Mesenchymal stem cell (in vitro differentiated cells and primary cell): ENCODE measurements at regions not wholly inside any gene's neighbourhood (a gene's known extent, or its start where the extent isn't known, plus 50 kb on each side); places are given as distances from the start of the nearest gene placed in this dataset.

Source experiments
- DNase-seq: peaks from one replicate; pipeline ENCODE4 v3.0.0-alpha.2; 2013
- H2AFZ ChIP-seq: one replicate; pipeline ENCODE4 v1.6.1; 2013; ENCODE audit warnings: low read depth, mild to moderate bottlenecking, control low read depth, inconsistent platforms, low read length, moderate library complexity
- H2AK5ac ChIP-seq: 2 replicates; pipeline ENCODE4 v1.6.1; 2013; ENCODE audit warnings: low read length, moderate library complexity, mild to moderate bottlenecking, inconsistent platforms; ENCODE audit not compliant: severe bottlenecking
- H2BK120ac ChIP-seq: one replicate; pipeline ENCODE4 v1.6.1; 2013; ENCODE audit warnings: low read depth, mild to moderate bottlenecking, inconsistent platforms, low read length, moderate library complexity
- H2BK12ac ChIP-seq, 2 experiments: one replicate each; pipeline ENCODE4 v1.6.1; 2013; ENCODE audit warnings: inconsistent platforms in 2 of 2, low read length in 2 of 2, mild to moderate bottlenecking in 2 of 2, moderate library complexity in 2 of 2, control low read depth in 1 of 2
- H2BK15ac ChIP-seq: one replicate; pipeline ENCODE4 v1.6.1; 2013; ENCODE audit warnings: mild to moderate bottlenecking, low read depth, inconsistent platforms; ENCODE audit not compliant: poor library complexity, severe bottlenecking
- H2BK5ac ChIP-seq: 2 replicates; pipeline ENCODE4 v1.6.1; 2013; ENCODE audit warnings: low read depth, mild to moderate bottlenecking, low read length, control low read depth, inconsistent platforms; ENCODE audit not compliant: poor library complexity, severe bottlenecking
- H3K14ac ChIP-seq, 2 experiments: one replicate each; pipeline ENCODE4 v1.6.1; 2013; ENCODE audit warnings: inconsistent platforms in 2 of 2, low read length in 2 of 2, control low read depth in 1 of 2, mild to moderate bottlenecking in 1 of 2, moderate library complexity in 1 of 2
- H3K18ac ChIP-seq, 2 experiments: one replicate each; pipeline ENCODE4 v1.6.1; 2013; ENCODE audit warnings: inconsistent platforms in 2 of 2, low read length in 2 of 2, control low read depth in 1 of 2, low read depth in 1 of 2, mild to moderate bottlenecking in 1 of 2
- H3K23ac ChIP-seq, 2 experiments: one replicate each; pipeline ENCODE4 v1.6.1; 2013; ENCODE audit warnings: inconsistent platforms in 2 of 2, low read length in 2 of 2, mild to moderate bottlenecking in 2 of 2, moderate library complexity in 2 of 2, control low read depth in 1 of 2
- H3K27ac ChIP-seq: 2 replicates; pipeline ENCODE4 v1.5.1; 2013; ENCODE audit warnings: mild to moderate bottlenecking, moderate library complexity, low read length, control low read depth, inconsistent platforms; ENCODE audit not compliant: poor library complexity, severe bottlenecking
- H3K27me3 ChIP-seq, 2 experiments: 2 replicates each; pipeline versions ENCODE4 v1.6.1 to v1.7.0; 2013; ENCODE audit warnings: low read length in 2 of 2, mild to moderate bottlenecking in 2 of 2, moderate library complexity in 2 of 2, control low read depth in 1 of 2, inconsistent platforms in 1 of 2; ENCODE audit not compliant: control insufficient read depth in 1 of 2, insufficient read depth in 1 of 2
- H3K36me3 ChIP-seq, 2 experiments: 2 replicates each; pipeline versions ENCODE4 v1.6.1 to v1.7.0; 2013; ENCODE audit warnings: low read length in 2 of 2, control low read depth in 1 of 2, inconsistent platforms in 1 of 2, low read depth in 1 of 2, mild to moderate bottlenecking in 1 of 2; ENCODE audit not compliant: insufficient read depth in 2 of 2, control insufficient read depth in 1 of 2
- H3K4ac ChIP-seq, 2 experiments: one replicate each; pipeline ENCODE4 v1.6.1; 2013; ENCODE audit warnings: inconsistent platforms in 2 of 2, low read length in 2 of 2, mild to moderate bottlenecking in 2 of 2, moderate library complexity in 2 of 2, control low read depth in 1 of 2, low read depth in 1 of 2
- H3K4me1 ChIP-seq: 2 replicates; pipeline ENCODE4 v1.6.1; 2013; ENCODE audit warnings: low read depth, low read length, control low read depth; ENCODE audit not compliant: control insufficient read depth, insufficient read depth
- H3K4me2 ChIP-seq: 2 replicates; pipeline ENCODE4 v1.6.1; 2013; ENCODE audit warnings: low read length, mild to moderate bottlenecking, inconsistent platforms; ENCODE audit not compliant: poor library complexity, severe bottlenecking
- H3K4me3 ChIP-seq, 2 experiments: 2 replicates each; pipeline versions ENCODE4 v1.5.1 to v1.7.0; 2013; ENCODE audit warnings: low read length in 2 of 2, mild to moderate bottlenecking in 2 of 2, control low read depth in 1 of 2, low read depth in 1 of 2; ENCODE audit not compliant: insufficient read depth in 1 of 2
- H3K79me1 ChIP-seq: replicated peaks from 2 replicates; pipeline ENCODE4 v1.6.1; 2013; ENCODE audit warnings: mild to moderate bottlenecking, control low read depth, low read length, inconsistent platforms; ENCODE audit not compliant: poor library complexity, severe bottlenecking
- H3K9ac ChIP-seq: 2 replicates; pipeline ENCODE4 v1.7.0; 2013; ENCODE audit warnings: mild to moderate bottlenecking, low read length, moderate library complexity
- H3K9me3 ChIP-seq: 2 replicates; pipeline ENCODE4 v1.7.0; 2013; ENCODE audit warnings: mild to moderate bottlenecking, low read length; ENCODE audit not compliant: control insufficient read depth
- H4K8ac ChIP-seq: one replicate; pipeline ENCODE4 v1.6.1; 2013; ENCODE audit warnings: inconsistent platforms, mild to moderate bottlenecking, low read length, moderate library complexity
- H4K91ac ChIP-seq: one replicate; pipeline ENCODE4 v1.6.1; 2013; ENCODE audit warnings: mild to moderate bottlenecking, low read length, inconsistent platforms
- WGBS: methylation state at CpG from one replicate; pipeline ENCODE4 v1.1.7; 2013; ENCODE audit warnings: mixed read lengths; 5-methylcytosine and 5-hydroxymethylcytosine counted together

DNA sequence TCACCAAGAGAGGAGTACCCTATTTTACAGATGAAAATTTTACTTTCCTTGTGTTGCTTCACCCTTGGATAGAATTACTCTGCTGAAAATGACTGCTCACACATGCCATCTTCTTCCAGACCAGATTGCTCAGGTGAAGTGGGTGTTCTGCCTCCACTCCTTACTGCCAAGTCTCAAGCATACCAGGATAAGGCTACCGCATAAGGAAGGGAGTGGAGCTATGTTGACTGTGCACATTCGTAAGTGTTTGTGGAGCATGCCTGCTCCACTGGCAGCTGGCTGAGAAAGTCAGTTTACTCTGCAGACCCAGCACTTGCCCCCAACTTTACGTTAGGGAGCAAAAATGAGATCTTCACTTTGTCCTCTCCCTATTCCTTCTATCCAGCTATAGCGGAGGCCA, 405.0 kb upstream of the DDX18 start:
- Histone ChIP-seq H2BK15ac (no peak overlapping the region), H3K27me3 (no peaks in the 10 kb centered on the region), H3K23ac (no peak overlapping the region), H3K4ac (no peak overlapping the region), H3K4me3 (no peak overlapping the region), H3K79me1 (no peaks in the 10 kb centered on the region), H3K36me3 (no peaks in the 10 kb centered on the region), H3K9me3 (no peaks in the 10 kb centered on the region), H4K8ac (no peak overlapping the region), H3K27ac (no peak overlapping the region), H2BK12ac (no peak overlapping the region), H2BK120ac (no peak overlapping the region), H3K4me2 (no peak overlapping the region), H2AFZ (no peak overlapping the region), H3K14ac (no peak overlapping the region), H2AK5ac (no peak overlapping the region), H3K18ac (no peak overlapping the region), H3K9ac (no peak overlapping the region), H4K91ac (no peak overlapping the region), H2BK5ac (no peak overlapping the region), H3K4me1 (no peaks in the 10 kb centered on the region)
- no peak for DNase-seq
- 86% methylated on average over 4 of the region's 4 CpGs for WGBS

DNA sequence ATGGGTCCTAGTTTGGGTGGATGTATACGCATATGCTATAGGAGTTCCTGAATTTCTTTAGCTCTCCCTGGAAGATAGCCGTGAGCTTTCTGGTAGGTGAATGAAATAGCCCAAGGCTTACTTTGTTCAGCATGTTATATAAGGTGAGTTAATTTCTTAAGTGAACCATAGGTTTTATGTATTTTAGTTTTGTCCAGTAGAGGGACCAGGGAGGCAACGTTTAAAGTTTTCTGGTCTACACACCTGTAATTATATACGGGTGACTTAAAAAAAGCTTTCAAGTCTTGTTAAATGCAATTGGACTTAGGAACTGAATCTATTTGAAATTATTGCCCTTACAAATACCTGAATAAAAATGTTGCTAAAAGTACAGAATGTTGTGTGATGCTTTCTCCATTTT, 402.5 kb upstream of the DDX18 start:
- H3K23ac ChIP-seq = no peak overlapping the region
- no peak overlapping the region for H3K4ac ChIP-seq
- no peak overlapping the region for H2BK5ac ChIP-seq
- no peaks in the 10 kb centered on the region for H3K4me1 ChIP-seq
- H3K9ac ChIP-seq = no peak overlapping the region
- H3K9me3 ChIP-seq = peaks cover 5% of the 10 kb centered on the region
- H3K36me3 ChIP-seq = no peaks in the 10 kb centered on the region
- H2BK15ac ChIP-seq = no peak overlapping the region
- H2BK120ac ChIP-seq = no peak overlapping the region
- no peak for DNase-seq
- H4K8ac ChIP-seq = no peak overlapping the region
- 66% methylated on average over 3 of the region's 4 CpGs for WGBS
- H3K4me3 ChIP-seq = no peak overlapping the region
- no peak overlapping the region for H2AK5ac ChIP-seq
- H3K18ac ChIP-seq = no peak overlapping the region
- H2AFZ ChIP-seq = no peak overlapping the region
- no peak overlapping the region for H3K14ac ChIP-seq
- H3K27me3 ChIP-seq = no peaks in the 10 kb centered on the region
- no peaks in the 10 kb centered on the region for H3K79me1 ChIP-seq
- no peak overlapping the region for H4K91ac ChIP-seq
- H3K27ac ChIP-seq = no peak overlapping the region
- no peak overlapping the region for H2BK12ac ChIP-seq
- H3K4me2 ChIP-seq = no peak overlapping the region

DNA sequence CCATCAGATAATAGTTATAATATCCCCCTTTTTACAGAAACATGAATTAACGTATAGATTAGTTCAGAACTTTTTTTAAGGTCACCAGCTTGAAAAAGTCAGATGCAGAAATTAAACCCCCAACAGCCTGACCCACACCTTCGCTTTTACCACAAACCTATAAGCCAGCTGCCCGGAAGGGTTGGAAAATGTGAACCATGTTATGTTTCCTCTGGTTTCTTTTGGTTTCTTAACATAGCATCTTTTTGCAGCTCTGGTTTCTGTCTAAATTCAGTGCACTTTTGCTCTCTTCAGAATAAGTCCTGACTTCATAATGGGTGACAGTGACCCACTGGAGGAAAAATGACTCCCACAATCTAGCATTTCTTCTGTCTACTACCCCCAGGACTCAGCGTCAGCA, 381.7 kb upstream of the DDX18 start:
- Histone ChIP-seq H2AK5ac (no peak overlapping the region), H3K4me2 (no peak overlapping the region), H3K14ac (no peak overlapping the region), H4K8ac (no peak overlapping the region), H2BK12ac (no peak overlapping the region), H2BK120ac (no peak overlapping the region), H3K36me3 (no peaks in the 10 kb centered on the region), H3K4ac (no peak overlapping the region), H3K79me1 (no peaks in the 10 kb centered on the region), H2BK5ac (no peak overlapping the region), H4K91ac (no peak overlapping the region), H3K4me3 (no peak overlapping the region), H3K9ac (no peak overlapping the region), H3K4me1 (no peaks in the 10 kb centered on the region), H2BK15ac (no peak overlapping the region), H3K23ac (no peak overlapping the region), H3K18ac (no peak overlapping the region), H3K27ac (no peak overlapping the region), H2AFZ (no peak overlapping the region), H3K27me3 (no peaks in the 10 kb centered on the region), H3K9me3 (no peaks in the 10 kb centered on the region)
- DNase-seq = no peak
- 42% methylated on average over 2 of the region's 4 CpGs for WGBS

DNA sequence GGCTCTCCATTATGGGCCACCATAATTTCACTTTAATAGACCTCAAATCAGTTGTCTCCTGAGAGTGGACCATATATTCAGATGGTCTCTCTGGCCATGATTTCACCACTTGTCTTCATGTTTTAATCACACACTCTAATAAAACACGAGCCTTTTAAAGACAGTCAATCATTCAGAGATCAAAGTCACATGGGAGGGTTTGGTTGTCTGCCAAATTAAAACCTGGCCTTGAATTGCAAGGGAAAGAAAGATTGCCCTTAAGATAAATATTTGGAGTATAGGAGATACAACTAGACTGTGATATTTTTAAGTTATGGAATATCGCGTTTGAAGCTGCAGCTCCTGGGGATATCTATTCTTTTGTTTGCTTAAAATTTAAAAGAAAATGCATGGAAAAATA, 377.8 kb upstream of the DDX18 start:
- Histone ChIP-seq H2AK5ac (no peak overlapping the region), H3K27ac (no peak overlapping the region), H3K79me1 (no peaks in the 10 kb centered on the region), H3K4me2 (no peak overlapping the region), H3K9ac (no peak overlapping the region), H3K4ac (no peak overlapping the region), H3K18ac (no peak overlapping the region), H2BK15ac (no peak overlapping the region), H4K8ac (no peak overlapping the region), H3K14ac (no peak overlapping the region), H3K27me3 (no peaks in the 10 kb centered on the region), H3K9me3 (peaks cover 6% of the 10 kb centered on the region), H2AFZ (no peak overlapping the region), H2BK5ac (no peak overlapping the region), H3K36me3 (no peaks in the 10 kb centered on the region), H2BK12ac (no peak overlapping the region), H3K4me3 (no peak overlapping the region), H4K91ac (no peak overlapping the region), H3K4me1 (no peaks in the 10 kb centered on the region), H2BK120ac (no peak overlapping the region), H3K23ac (no peak overlapping the region)
- WGBS = 93% methylated on average over 3 of the region's 3 CpGs
- no peak for DNase-seq
